ENCODE measurements at regions not wholly inside any gene's neighbourhood (a gene's known extent, or its start where the extent isn't known, plus 50 kb on each side); places are given as distances from the start of the nearest gene placed in this dataset.

- Histone ChIP-seq H3K27ac (replicated peaks) (no peak overlapping the region), H3K4me3 (replicated peaks; ENCODE audit: insufficient read depth, low read length) (no peak overlapping the region), H3K27me3 (ENCODE audit: insufficient read depth, poor library complexity, severe bottlenecking) (no peaks in the 10 kb centered on the region)
- no peak for DNase-seq (ENCODE audit: low read depth in 1 of 2, low spot score in 1 of 2)
- TF ChIP-seq POLR2AphosphoS5 (IDR thresholded peaks at IDR 0.05; ENCODE audit: low read depth) (no peak), CTCF (IDR thresholded peaks at IDR 0.05; ENCODE audit: insufficient read depth, low read length) (no peak), GABPA (IDR thresholded peaks at IDR 0.05; ENCODE audit: low read depth) (no peak), SPI1 (IDR thresholded peaks at IDR 0.05; ENCODE audit: borderline replicate concordance, low read depth) (no peak), REST (IDR thresholded peaks at IDR 0.05; ENCODE audit: insufficient replicate concordance, low read depth) (no peak)
Observed at GRCh38 chr14:26382901-26383685, 214.7 kb downstream of the NOVA1 start.

- TF ChIP-seq GABPA (IDR thresholded peaks at IDR 0.05; ENCODE audit: low read depth) (no peak), SPI1 (IDR thresholded peaks at IDR 0.05; ENCODE audit: borderline replicate concordance, low read depth) (no peak)
- no peak for DNase-seq (ENCODE audit: low read depth in 1 of 2, low spot score in 1 of 2)
- H3K27ac ChIP-seq (replicated peaks): no peak overlapping the region
- no peak overlapping the region for H3K4me3 ChIP-seq (replicated peaks; ENCODE audit: insufficient read depth, low read length)
- no peaks in the 10 kb centered on the region for H3K27me3 ChIP-seq (ENCODE audit: insufficient read depth, poor library complexity, severe bottlenecking)
Observed at GRCh38 chr14:26381405-26381804, 216.4 kb downstream of the NOVA1 start.

GRCh38 chr14:26380637-26381036, 217.2 kb downstream of the NOVA1 start:
- no peak for TF ChIP-seq POLR2AphosphoS5 (IDR thresholded peaks at IDR 0.05; ENCODE audit: low read depth)
- TF ChIP-seq CTCF (IDR thresholded peaks at IDR 0.05; ENCODE audit: insufficient read depth, low read length): no peak
- TF ChIP-seq SPI1 (IDR thresholded peaks at IDR 0.05; ENCODE audit: borderline replicate concordance, low read depth): no peak
- TF ChIP-seq REST (IDR thresholded peaks at IDR 0.05; ENCODE audit: insufficient replicate concordance, low read depth): no peak
- no peak for TF ChIP-seq GABPA (IDR thresholded peaks at IDR 0.05; ENCODE audit: low read depth)
- no peak for DNase-seq (ENCODE audit: low read depth in 1 of 2, low spot score in 1 of 2)
- Histone ChIP-seq H3K27ac (replicated peaks) (no peak overlapping the region), H3K4me3 (replicated peaks; ENCODE audit: insufficient read depth, low read length) (no peak overlapping the region), H3K27me3 (ENCODE audit: insufficient read depth, poor library complexity, severe bottlenecking) (no peaks in the 10 kb centered on the region)

GRCh38 chr14:26379951-26380350, 217.9 kb downstream of the NOVA1 start:
- Histone ChIP-seq H3K27me3 (ENCODE audit: insufficient read depth, poor library complexity, severe bottlenecking) (no peaks in the 10 kb centered on the region), H3K27ac (replicated peaks) (no peak overlapping the region), H3K4me3 (replicated peaks; ENCODE audit: insufficient read depth, low read length) (no peak overlapping the region)
- TF ChIP-seq CTCF (IDR thresholded peaks at IDR 0.05; ENCODE audit: insufficient read depth, low read length) (no peak), REST (IDR thresholded peaks at IDR 0.05; ENCODE audit: insufficient replicate concordance, low read depth) (no peak), GABPA (IDR thresholded peaks at IDR 0.05; ENCODE audit: low read depth) (no peak), POLR2AphosphoS5 (IDR thresholded peaks at IDR 0.05; ENCODE audit: low read depth) (no peak), SPI1 (IDR thresholded peaks at IDR 0.05; ENCODE audit: borderline replicate concordance, low read depth) (no peak)
- DNase-seq (ENCODE audit: low read depth in 1 of 2, low spot score in 1 of 2): no peak
